NCI-H146 (cell line): ENCODE measurements at regions not wholly inside any gene's neighbourhood (a gene's known extent, or its start where the extent isn't known, plus 50 kb on each side); places are given as distances from the start of the nearest gene placed in this dataset.
"Not testable (repeated sequence)": the region's sequence is repeated elsewhere in the genome, so short reads cannot be mapped to it uniquely, and the experiment has no call there.

Source experiments
- DNase-seq: peaks from one replicate; lab custom pipeline; 2025; lab: John Stamatoyannopoulos, UW

GRCh38 chr6:11452106-11452505 lies 85.4 kb upstream of the TMEM170B start:
- not testable (repeated sequence) for DNase-seq

- no peak for DNase-seq
Observed at GRCh38 chr6:11450037-11450436, 87.5 kb upstream of the TMEM170B start.

GRCh38 chr6:11449408-11449807 lies 88.1 kb upstream of the TMEM170B start:
- no peak for DNase-seq

- no peak for DNase-seq
Observed at GRCh38 chr6:11448038-11448437, 89.5 kb upstream of the TMEM170B start.

- no peak for DNase-seq
Observed at GRCh38 chr6:11447265-11447664, 90.3 kb upstream of the TMEM170B start.

GRCh38 chr6:11445146-11445545 lies 92.4 kb upstream of the TMEM170B start:
- DNase-seq, result no peak

- DNase-seq, result not testable (repeated sequence)
Observed at GRCh38 chr6:11443125-11443524, 94.4 kb upstream of the TMEM170B start.

GRCh38 chr6:11442495-11442894 lies 95.1 kb upstream of the TMEM170B start:
- DNase-seq, result no peak

GRCh38 chr6:11439876-11440275 lies 97.7 kb upstream of the TMEM170B start:
- no peak for DNase-seq

- DNase-seq, result no peak
Observed at GRCh38 chr6:11439017-11439420, 98.5 kb upstream of the TMEM170B start.

- DNase-seq, result no peak
Observed at GRCh38 chr6:11437824-11438459, 99.6 kb upstream of the TMEM170B start.

- no peak for DNase-seq
Observed at GRCh38 chr6:11436508-11437096, 100.9 kb upstream of the TMEM170B start.

- no peak for DNase-seq
Observed at GRCh38 chr6:11434565-11435326, 102.8 kb upstream of the TMEM170B start.

- no peak for DNase-seq
Observed at GRCh38 chr6:11433860-11434259, 103.7 kb upstream of the TMEM170B start.

- DNase-seq, result no peak
Observed at GRCh38 chr6:11432713-11433450, 104.7 kb upstream of the TMEM170B start.

GRCh38 chr6:11432091-11432490 lies 105.5 kb upstream of the TMEM170B start:
- no peak for DNase-seq

GRCh38 chr6:11431455-11431937 lies 106.1 kb upstream of the TMEM170B start:
- DNase-seq, result no peak

GRCh38 chr6:11430036-11430435 lies 107.5 kb upstream of the TMEM170B start:
- DNase-seq, result no peak

- DNase-seq, result peak; percentile 1
Observed at GRCh38 chr6:11429577-11429976, 108.0 kb upstream of the TMEM170B start.

- DNase-seq, result no peak
Observed at GRCh38 chr6:11428895-11429294, 108.7 kb upstream of the TMEM170B start.

GRCh38 chr6:11428371-11428770 lies 109.2 kb upstream of the TMEM170B start:
- DNase-seq, result no peak

GRCh38 chr6:11427723-11428245 lies 109.8 kb upstream of the TMEM170B start:
- no peak for DNase-seq
